ENCODE measurements at regions not wholly inside any gene's neighbourhood (a gene's known extent, or its start where the extent isn't known, plus 50 kb on each side); places are given as distances from the start of the nearest gene placed in this dataset.
"Not testable (repeated sequence)": the region's sequence is repeated elsewhere in the genome, so short reads cannot be mapped to it uniquely, and the experiment has no call there.

DNA sequence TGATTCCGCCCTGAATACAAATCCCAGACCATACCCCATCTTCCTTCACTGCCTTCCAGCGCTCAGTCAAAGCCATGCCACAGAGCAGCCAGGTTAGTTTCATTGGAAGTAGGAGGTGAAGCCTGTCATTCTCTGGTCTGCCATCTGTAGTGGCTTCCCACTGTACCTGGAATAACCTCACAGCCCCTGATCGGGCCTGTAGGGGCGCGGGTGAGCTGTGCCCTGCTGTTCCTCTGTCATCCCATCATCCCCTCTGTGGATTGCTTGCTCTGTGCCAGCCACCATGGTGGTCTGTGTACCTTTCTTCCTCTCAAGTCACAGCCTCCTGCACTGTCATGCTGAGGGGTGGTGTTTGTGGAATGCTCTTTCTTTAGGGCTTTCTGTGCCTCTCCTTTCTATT is 155.1 kb downstream of the ZNF22 start:
- TF ChIP-seq, protein P1, sequence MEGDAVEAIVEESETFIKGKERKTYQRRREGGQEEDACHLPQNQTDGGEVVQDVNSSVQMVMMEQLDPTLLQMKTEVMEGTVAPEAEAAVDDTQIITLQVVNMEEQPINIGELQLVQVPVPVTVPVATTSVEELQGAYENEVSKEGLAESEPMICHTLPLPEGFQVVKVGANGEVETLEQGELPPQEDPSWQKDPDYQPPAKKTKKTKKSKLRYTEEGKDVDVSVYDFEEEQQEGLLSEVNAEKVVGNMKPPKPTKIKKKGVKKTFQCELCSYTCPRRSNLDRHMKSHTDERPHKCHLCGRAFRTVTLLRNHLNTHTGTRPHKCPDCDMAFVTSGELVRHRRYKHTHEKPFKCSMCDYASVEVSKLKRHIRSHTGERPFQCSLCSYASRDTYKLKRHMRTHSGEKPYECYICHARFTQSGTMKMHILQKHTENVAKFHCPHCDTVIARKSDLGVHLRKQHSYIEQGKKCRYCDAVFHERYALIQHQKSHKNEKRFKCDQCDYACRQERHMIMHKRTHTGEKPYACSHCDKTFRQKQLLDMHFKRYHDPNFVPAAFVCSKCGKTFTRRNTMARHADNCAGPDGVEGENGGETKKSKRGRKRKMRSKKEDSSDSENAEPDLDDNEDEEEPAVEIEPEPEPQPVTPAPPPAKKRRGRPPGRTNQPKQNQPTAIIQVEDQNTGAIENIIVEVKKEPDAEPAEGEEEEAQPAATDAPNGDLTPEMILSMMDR (IDR thresholded peaks at IDR 0.05; ENCODE audit: borderline replicate concordance, control extremely low read depth, extremely low read depth, insufficient read depth, missing control alignments): no peak
- in situ Hi-C loops (cut with MboI; ENCODE audit: low sequenced_read_pairs, unreplicated experiment): no loop called here
- no peak for DNase-seq (ENCODE audit: low spot score)

DNA sequence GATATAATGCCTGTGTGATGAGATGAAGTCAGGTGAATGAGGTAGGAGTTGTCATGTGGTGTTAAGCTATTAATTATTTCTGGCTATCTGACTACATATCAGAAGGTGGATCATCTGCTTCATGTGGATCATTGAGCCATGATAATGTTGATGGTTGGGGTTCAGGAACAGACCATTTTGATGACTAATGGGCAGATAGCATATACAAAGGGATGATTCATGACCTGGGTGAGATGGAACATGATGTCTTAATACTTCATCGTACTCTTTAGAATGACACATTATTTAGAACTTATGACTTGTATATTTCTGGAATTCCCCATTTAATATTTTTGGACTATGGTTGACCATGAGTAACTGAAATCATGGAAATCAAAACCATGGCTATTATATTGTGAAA is 155.1 kb downstream of the OR13A1 start:
- no peak for DNase-seq (ENCODE audit: low spot score)
- TF ChIP-seq, protein P1 (IDR thresholded peaks at IDR 0.05; ENCODE audit: borderline replicate concordance, control extremely low read depth, extremely low read depth, insufficient read depth, missing control alignments): no peak
- in situ Hi-C loops (cut with MboI; ENCODE audit: low sequenced_read_pairs, unreplicated experiment): no loop called here

DNA sequence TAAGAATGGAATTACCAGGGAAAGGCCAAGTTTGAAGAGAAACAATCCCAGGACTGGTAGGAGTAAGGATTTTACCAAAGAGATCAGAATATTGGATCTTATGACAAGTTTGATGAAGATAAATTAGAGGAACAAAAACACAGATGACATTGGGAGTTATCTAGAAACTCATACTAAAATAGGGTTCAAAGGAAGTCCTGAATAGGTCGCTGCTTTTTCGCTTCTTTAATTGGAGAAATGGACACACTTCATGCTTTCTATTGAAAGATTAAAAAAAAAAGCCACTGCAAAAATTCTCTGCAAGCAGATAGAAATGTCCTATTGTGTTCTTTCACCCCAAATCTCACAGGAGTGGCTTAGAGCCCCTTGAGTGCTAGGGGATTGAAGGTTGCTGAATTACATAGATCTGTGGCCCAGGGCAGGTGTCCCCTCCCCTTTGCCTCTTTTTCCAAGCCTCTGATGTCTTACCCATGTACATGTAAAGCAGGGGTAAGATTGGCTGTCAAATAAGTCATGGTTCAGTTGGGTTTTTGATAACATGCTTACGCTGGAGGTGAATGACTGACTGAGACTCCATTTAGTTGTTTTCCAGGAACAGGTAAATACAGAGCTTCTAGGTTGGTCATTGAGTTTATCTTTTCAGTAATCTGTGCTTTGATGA is 152.0 kb downstream of the OR13A1 start:
- DNase-seq (ENCODE audit: low spot score): no peak
- TF ChIP-seq, protein P1 (IDR thresholded peaks at IDR 0.05; ENCODE audit: borderline replicate concordance, control extremely low read depth, extremely low read depth, insufficient read depth, missing control alignments): no peak
- in situ Hi-C loops (cut with MboI; ENCODE audit: low sequenced_read_pairs, unreplicated experiment): no loop called here

DNA sequence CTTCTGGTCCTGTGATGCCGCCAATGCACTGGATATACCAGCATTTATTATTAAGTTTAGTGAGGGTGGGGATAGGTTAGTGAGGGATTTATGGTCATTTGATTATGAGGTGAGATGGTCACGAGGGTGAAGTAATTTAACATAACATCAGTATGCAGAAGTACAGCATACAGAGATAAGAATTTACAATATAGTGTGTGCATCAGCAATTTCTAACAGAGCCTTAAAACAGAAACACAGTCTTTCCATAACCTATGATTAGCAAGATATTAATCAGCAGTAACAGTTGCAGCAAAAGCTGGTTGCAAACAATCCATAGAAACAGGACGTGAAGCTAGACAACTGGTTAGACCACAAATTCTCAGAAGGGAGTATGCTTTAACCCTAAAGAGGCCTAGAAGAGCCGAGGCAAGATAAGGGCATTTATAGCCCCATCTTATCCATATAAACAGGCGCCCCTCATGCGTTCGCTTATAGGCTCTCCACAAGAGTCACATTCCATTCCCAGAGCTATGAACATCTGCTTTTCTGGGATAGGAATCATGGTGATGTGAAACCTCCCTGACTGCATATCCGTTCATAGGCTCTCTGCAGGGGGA is 139.8 kb downstream of the OR13A1 start:
- in situ Hi-C loops (cut with MboI; ENCODE audit: low sequenced_read_pairs, unreplicated experiment); DNase-seq (ENCODE audit: low spot score): not testable (repeated sequence)

DNA sequence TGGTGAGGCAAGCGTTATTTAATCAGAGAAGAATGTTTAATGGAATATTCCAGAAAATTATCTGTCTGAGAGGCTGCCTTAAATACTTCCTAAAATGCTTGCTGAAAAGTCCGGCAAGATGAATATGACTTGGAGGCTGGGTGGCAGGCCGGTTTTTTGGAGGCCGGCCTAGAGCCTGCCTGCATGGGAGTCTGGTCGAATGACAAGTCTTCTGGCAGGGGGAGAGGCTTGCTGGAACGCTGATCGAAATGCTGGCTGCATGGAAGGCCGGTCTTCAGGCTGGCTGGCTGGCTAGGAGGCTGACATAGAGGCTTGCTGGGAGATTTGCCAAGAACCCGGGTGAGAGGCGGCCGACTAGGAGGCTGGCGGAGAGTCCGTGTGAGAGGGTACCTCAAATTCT is 135.7 kb downstream of the OR13A1 start:
- in situ Hi-C loops (cut with MboI; ENCODE audit: low sequenced_read_pairs, unreplicated experiment): no loop called here
- DNase-seq (ENCODE audit: low spot score): no peak

DNA sequence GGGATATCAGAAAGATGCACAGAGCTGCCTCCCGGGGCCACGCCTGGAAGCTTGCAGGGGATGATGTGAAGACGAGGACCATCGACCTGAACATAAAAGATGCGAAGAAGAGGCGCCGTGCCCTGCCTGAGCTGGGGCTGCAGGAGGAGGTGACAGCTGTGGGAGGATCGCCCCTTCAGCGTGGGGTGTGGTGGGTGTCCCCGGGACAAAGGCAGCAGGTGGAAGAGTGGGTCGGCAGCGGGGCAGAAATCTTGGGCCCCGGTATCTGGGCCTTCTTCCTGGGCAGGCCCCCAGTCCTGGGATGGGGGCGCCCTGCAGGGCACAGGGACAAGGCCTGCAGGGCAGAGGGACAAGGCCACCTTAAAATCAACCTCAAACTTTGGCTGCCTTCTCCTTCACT is 134.9 kb downstream of the OR13A1 start:
- in situ Hi-C loops (cut with MboI; ENCODE audit: low sequenced_read_pairs, unreplicated experiment): no loop called here
- TF ChIP-seq, protein P1 (IDR thresholded peaks at IDR 0.05; ENCODE audit: borderline replicate concordance, control extremely low read depth, extremely low read depth, insufficient read depth, missing control alignments): no peak
- no peak for DNase-seq (ENCODE audit: low spot score)

More for the DNA sequence above, 135.7 kb downstream of the OR13A1 start:
- TF ChIP-seq, protein P1 (IDR thresholded peaks at IDR 0.05; ENCODE audit: borderline replicate concordance, control extremely low read depth, extremely low read depth, insufficient read depth, missing control alignments): no peak
